ENCODE measurements at regions not wholly inside any gene's neighbourhood (a gene's known extent, or its start where the extent isn't known, plus 50 kb on each side); places are given as distances from the start of the nearest gene placed in this dataset.

DNA sequence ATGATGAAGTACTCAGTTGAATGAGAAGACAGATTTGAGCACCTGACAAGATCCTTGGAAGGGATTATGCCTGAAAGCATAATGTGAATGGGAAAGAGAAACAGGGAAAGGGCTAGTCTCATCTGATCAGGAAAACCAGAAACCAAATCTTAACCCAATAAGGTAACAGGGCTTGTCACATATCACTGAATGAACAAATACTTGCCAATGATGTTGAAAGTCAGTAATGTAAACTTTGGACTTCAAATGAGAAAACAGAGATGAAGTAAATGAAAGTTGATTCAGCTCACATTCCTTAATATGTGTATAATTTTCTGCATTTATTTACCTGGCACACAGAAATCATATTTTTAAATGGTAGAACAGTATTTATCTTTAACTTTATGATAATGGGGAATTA is 480.0 kb downstream of the KCTD12 start:
- POLR2A ChIA-PET (ENCODE audit: partially characterized antibody) = no interaction called here
- no peaks in the 10 kb centered on the region for H3K4me1 ChIP-seq (replicated peaks in 1 of 4; ENCODE audit: control insufficient read depth in 3 of 4, insufficient read depth in 4 of 4, low read length in 3 of 4)
- no peak overlapping the region for H2AFZ ChIP-seq (ENCODE audit: low read length)
- DNase-seq (ENCODE audit: low read depth in 1 of 2, low spot score in 2 of 2) (no peak), FAIRE-seq (no peak)
- H3K9me3 ChIP-seq (ENCODE audit: insufficient read depth in 2 of 2, low read depth in 1 of 2, low read length in 1 of 2) = no peaks in the 10 kb centered on the region
- no peak overlapping the region for H2BK12ac ChIP-seq (ENCODE audit: low read depth, low read length)
- no peak overlapping the region for H4K91ac ChIP-seq (replicated peaks; ENCODE audit: insufficient read length, low read length)
- no peaks in the 10 kb centered on the region; the same call in 1 of the 2 replicates for H3K23me2 ChIP-seq (ENCODE audit: low read depth, low read length)
- H3K56ac ChIP-seq (replicated peaks; ENCODE audit: insufficient read length, low read depth, low read length) = no peak overlapping the region
- H3K18ac ChIP-seq (ENCODE audit: extremely low read depth, low read length) = no peak overlapping the region
- no peak overlapping the region for H3K4ac ChIP-seq (replicated peaks; ENCODE audit: insufficient read length, low read depth, low read length)
- H3K4me2 ChIP-seq (ENCODE audit: insufficient read depth in 1 of 2, low read depth in 2 of 2, low read length in 2 of 2) = no peak overlapping the region
- H4K5ac ChIP-seq (ENCODE audit: insufficient read length, low read depth, low read length) = no peak overlapping the region
- CTCF ChIA-PET (ENCODE audit: partially characterized antibody) = no interaction called here
- no peak overlapping the region for H3K23ac ChIP-seq (ENCODE audit: insufficient read length)
- no peaks in the 10 kb centered on the region for H4K20me1 ChIP-seq (replicated peaks in 1 of 2; ENCODE audit: control insufficient read depth in 1 of 2, insufficient read depth in 2 of 2, low read length in 2 of 2)
- H2BK120ac ChIP-seq (replicated peaks; ENCODE audit: low read depth, low read length) = no peak overlapping the region
- H2AK5ac ChIP-seq (ENCODE audit: low read depth, low read length) = no peak overlapping the region
- H2BK15ac ChIP-seq (ENCODE audit: low read length) = no peak overlapping the region
- no peak overlapping the region for H3K4me3 ChIP-seq (ENCODE audit: extremely low read depth in 1 of 4, insufficient read depth in 2 of 4, low read depth in 3 of 4, low read length in 4 of 4)
- H4K8ac ChIP-seq (ENCODE audit: extremely low read depth, insufficient read depth, low read length) = no peak overlapping the region
- no peaks in the 10 kb centered on the region for H3K79me2 ChIP-seq (ENCODE audit: control insufficient read depth in 1 of 2, insufficient read depth in 2 of 2, low read length in 2 of 2)
- H3K9ac ChIP-seq (replicated peaks in 1 of 4; ENCODE audit: extremely low read depth in 1 of 4, low read depth in 3 of 4, low read length in 3 of 4) = no peak overlapping the region
- no peaks in the 10 kb centered on the region for H3K36me3 ChIP-seq (ENCODE audit: control insufficient read depth in 2 of 4, insufficient read depth in 4 of 4, low read length in 3 of 4)
- no peak overlapping the region for H3K27ac ChIP-seq (ENCODE audit: low read depth, low read length)
- no peak overlapping the region for H2BK5ac ChIP-seq (ENCODE audit: low read depth, low read length)
- H3K79me1 ChIP-seq (ENCODE audit: low read depth, low read length) = no peaks in the 10 kb centered on the region
- H2BK20ac ChIP-seq (ENCODE audit: low read length) = no peak overlapping the region
- no peak overlapping the region for H3K14ac ChIP-seq (ENCODE audit: insufficient read length)
- no peaks in the 10 kb centered on the region for H3K27me3 ChIP-seq (replicated peaks in 1 of 4; ENCODE audit: control insufficient read depth in 3 of 4, extremely low read depth in 1 of 4, insufficient read depth in 3 of 4, low read length in 3 of 4)
- TF ChIP-seq BACH1 (IDR thresholded peaks at IDR 0.05; ENCODE audit: low read length) (no peak), NRF1 (IDR thresholded peaks at IDR 0.05; ENCODE audit: low read depth, low read length) (no peak), USF2 (IDR thresholded peaks at IDR 0.05; ENCODE audit: low read length) (no peak), SIX5 (IDR thresholded peaks at IDR 0.05; ENCODE audit: low read depth, low read length) (no peak)

Data from H1 (cell line).